SU-DHL-6 (cell line): ENCODE measurements at regions not wholly inside any gene's neighbourhood (a gene's known extent, or its start where the extent isn't known, plus 50 kb on each side); places are given as distances from the start of the nearest gene placed in this dataset.

ENCODE experiments used
- H2AFZ ChIP-seq: fragments of 200-600 bp; sonication (generic); 2 replicates; pipeline ENCODE4 v1.6.1; 2014; ENCODE audit warnings: low read depth, mild to moderate bottlenecking, moderate library complexity, mixed read lengths, antibody characterized with exemption, low read length; ENCODE audit not compliant: severe bottlenecking
- H3F3A ChIP-seq: fragments of 200-600 bp; shearing (Covaris generic); 2 replicates; pipeline ENCODE4 v1.6.0; 2016; ENCODE audit warnings: antibody characterized with exemption, mild to moderate bottlenecking; ENCODE audit not compliant: insufficient read depth
- H3K27ac ChIP-seq: fragments of 200-600 bp; sonication (generic); 2 replicates; pipeline ENCODE4 v1.5.1; 2016; ENCODE audit warnings: low read depth, mild to moderate bottlenecking, low read length, moderate library complexity, mixed read lengths
- H3K27me3 ChIP-seq: fragments of 200-600 bp; sonication (generic), shearing (Covaris generic); 2 replicates; pipeline ENCODE4 v1.6.0; 2014; ENCODE audit warnings: mild to moderate bottlenecking, low read length
- H3K36me3 ChIP-seq: fragments of 200-600 bp; sonication (generic); 2 replicates; pipeline ENCODE4 v1.6.1; 2014; ENCODE audit warnings: mild to moderate bottlenecking, low read length, mixed read lengths
- H3K4me2 ChIP-seq: fragments of 300-600, 200-600 bp; shearing (Covaris generic), sonication (generic); 2 replicates; pipeline ENCODE4 v1.6.0; 2014; ENCODE audit warnings: low read length, low read depth, mild to moderate bottlenecking; ENCODE audit not compliant: poor library complexity, severe bottlenecking
- H3K4me3 ChIP-seq: fragments of 200-600 bp; sonication (generic); 2 replicates; pipeline ENCODE4 v1.5.1; 2014; ENCODE audit warnings: antibody characterized with exemption, low read length, mild to moderate bottlenecking, mixed read lengths; ENCODE audit not compliant: insufficient read depth, poor library complexity, severe bottlenecking
- H3K79me2 ChIP-seq: fragments of 200-600 bp; sonication (generic); 2 replicates; pipeline ENCODE4 v1.6.1; 2014; ENCODE audit warnings: mild to moderate bottlenecking, low read length, moderate library complexity; ENCODE audit not compliant: insufficient read depth
- H3K9ac ChIP-seq: fragments of 200-600 bp; sonication (generic); 2 replicates; pipeline ENCODE4 v1.7.0; 2014; ENCODE audit warnings: mild to moderate bottlenecking, low read length
- H3K9me2 ChIP-seq: fragments of 200-600 bp; sonication (generic); replicated peaks from 2 replicates; pipeline ENCODE4 v1.6.1; 2014; ENCODE audit warnings: low read length; ENCODE audit not compliant: insufficient read depth
- H3K9me3 ChIP-seq: fragments of 200-600 bp; sonication (generic); 2 replicates; pipeline ENCODE4 v1.6.1; 2014; ENCODE audit warnings: low read length, mixed read lengths; ENCODE audit not compliant: insufficient read depth
- H4K20me1 ChIP-seq: fragments of 200-600 bp; sonication (generic); 2 replicates; pipeline ENCODE4 v1.6.1; 2014; ENCODE audit warnings: low read depth, mild to moderate bottlenecking, antibody characterized with exemption, low read length, moderate library complexity, mixed read lengths
- CTCF ChIP-seq: fragments of 200-600 bp; sonication (generic); IDR thresholded peaks from one replicate; pipeline ENCODE4 v1.5.1; 2017; ENCODE audit warnings: antibody characterized with exemption, mild to moderate bottlenecking, low read length, moderate library complexity; ENCODE audit not compliant: insufficient read depth, poor library complexity, severe bottlenecking
- EZH2phosphoT487 ChIP-seq: fragments of 200-600 bp; sonication (generic), shearing (Covaris generic); conservative IDR thresholded peaks from 2 replicates; pipeline ENCODE4 v1.6.1; 2018; ENCODE audit warnings: mild to moderate bottlenecking, antibody characterized with exemption, low read length, moderate library complexity, mixed read lengths

- no peaks in the 10 kb centered on the region for H4K20me1 ChIP-seq
- H3K4me2 ChIP-seq = no peak overlapping the region
- no peaks in the 10 kb centered on the region for H3F3A ChIP-seq
- no peaks in the 10 kb centered on the region for H3K79me2 ChIP-seq
- no peak overlapping the region for H2AFZ ChIP-seq
- no peaks in the 10 kb centered on the region for H3K27me3 ChIP-seq
- H3K9ac ChIP-seq = no peak overlapping the region
- TF ChIP-seq EZH2phosphoT487 (no peak), CTCF (no peak)
- no peaks in the 10 kb centered on the region for H3K36me3 ChIP-seq
- H3K27ac ChIP-seq = no peak overlapping the region
- no peak overlapping the region for H3K4me3 ChIP-seq
- H3K9me2 ChIP-seq = no peaks in the 10 kb centered on the region
- no peaks in the 10 kb centered on the region for H3K9me3 ChIP-seq
Observed at GRCh38 chrX:7985568-7985967, 58.4 kb upstream of the PNPLA4 start.

GRCh38 chrX:7983581-7983980 lies 56.4 kb upstream of the PNPLA4 start:
- Histone ChIP-seq H3K4me2 (no peak overlapping the region), H3K4me3 (no peak overlapping the region), H3K27me3 (no peaks in the 10 kb centered on the region), H3K27ac (no peak overlapping the region), H3K9me2 (no peaks in the 10 kb centered on the region), H3F3A (no peaks in the 10 kb centered on the region), H2AFZ (no peak overlapping the region), H4K20me1 (no peaks in the 10 kb centered on the region), H3K36me3 (no peaks in the 10 kb centered on the region), H3K79me2 (no peaks in the 10 kb centered on the region), H3K9ac (no peak overlapping the region), H3K9me3 (no peaks in the 10 kb centered on the region)
- no peak for TF ChIP-seq EZH2phosphoT487
- TF ChIP-seq CTCF = no peak
